HepG2 (cell line): ENCODE measurements at regions not wholly inside any gene's neighbourhood (a gene's known extent, or its start where the extent isn't known, plus 50 kb on each side); places are given as distances from the start of the nearest gene placed in this dataset.

ENCODE experiments used
- CTCF ChIP-seq: sonication (generic); formaldehyde crosslinking; IDR thresholded peaks from 2 replicates; pipeline ENCODE4 v1.5.0; 2020; ENCODE audit warnings: mild to moderate bottlenecking, missing genetic modification reagents, moderate library complexity
- ELF3 ChIP-seq: IDR thresholded peaks from 2 replicates; pipeline ENCODE4 v1.6.1; 2016; ENCODE audit warnings: missing genetic modification reagents, missing compliant biosample characterization
- HMG20B ChIP-seq: conservative IDR thresholded peaks from 2 replicates; pipeline ENCODE4 v1.6.1; 2016; ENCODE audit warnings: missing genetic modification reagents, missing compliant biosample characterization
- IRF1 ChIP-seq: sonication (generic); formaldehyde crosslinking; IDR thresholded peaks from 2 replicates; pipeline ENCODE4 v1.4.0; 2020; ENCODE audit warnings: low read depth, mild to moderate bottlenecking, missing genetic modification reagents
- RAD21 ChIP-seq: fragments of 450-650 bp; formaldehyde crosslinking; IDR thresholded peaks from 2 replicates; pipeline ENCODE4 v1.5.0; 2020; ENCODE audit warnings: mild to moderate bottlenecking
- ZBTB7B ChIP-seq: sonication (generic); formaldehyde crosslinking; IDR thresholded peaks from 2 replicates; pipeline ENCODE4 v1.4.0; 2020; ENCODE audit warnings: missing genetic modification reagents
- ZNF335 ChIP-seq: sonication (generic); formaldehyde crosslinking; IDR thresholded peaks from 2 replicates; pipeline ENCODE4 v1.4.0; 2020; ENCODE audit warnings: missing genetic modification reagents
- ZNF687 ChIP-seq: sonication (generic); formaldehyde crosslinking; IDR thresholded peaks from 2 replicates; pipeline ENCODE4 v1.5.1; 2020; ENCODE audit warnings: mild to moderate bottlenecking, missing genetic modification reagents, moderate library complexity

- TF ChIP-seq RAD21 (CRISPR knock-in tag) = no peak
- TF ChIP-seq ZNF687 = no peak
- no peak; the same call in 1 of the 2 replicates for TF ChIP-seq CTCF (CRISPR knock-in tag)
- TF ChIP-seq HMG20B (CRISPR knock-in tag) = no peak
- no peak for TF ChIP-seq ELF3
- TF ChIP-seq ZNF335 = no peak
- TF ChIP-seq IRF1 (CRISPR knock-in tag) = no peak
- TF ChIP-seq ZBTB7B (CRISPR knock-in tag) = no peak
Observed at GRCh38 chr4:189385579-189385978, 555.1 kb upstream of the FRG1 start.
